Kidney epithelial cell (primary cell): ENCODE measurements at regions not wholly inside any gene's neighbourhood (a gene's known extent, or its start where the extent isn't known, plus 50 kb on each side); places are given as distances from the start of the nearest gene placed in this dataset.

Experiments
- DNase-seq: peaks from one replicate; pipeline ENCODE4 v3.0.0-alpha.2; 2010; ENCODE audit warnings: low read depth
- H3K27me3 ChIP-seq: 2 replicates; pipeline ENCODE4 v1.6.0; 2011; ENCODE audit warnings: low read length; ENCODE audit not compliant: control insufficient read depth, insufficient read depth
- H3K36me3 ChIP-seq: 2 replicates; pipeline ENCODE4 v1.5.1; 2011; ENCODE audit warnings: low read length; ENCODE audit not compliant: control insufficient read depth, insufficient read depth
- H3K4me3 ChIP-seq: 2 replicates; pipeline ENCODE4 v1.5.1; 2011; ENCODE audit warnings: low read depth, mild to moderate bottlenecking, control low read depth, low read length
- CTCF ChIP-seq: IDR thresholded peaks from 2 replicates; pipeline ENCODE4 v1.5.1; 2011; ENCODE audit warnings: mild to moderate bottlenecking, moderate library complexity, low read length, control low read depth, inconsistent platforms; ENCODE audit not compliant: insufficient read depth, poor library complexity, severe bottlenecking

- no peaks in the 10 kb centered on the region for H3K27me3 ChIP-seq
- no peaks in the 10 kb centered on the region for H3K36me3 ChIP-seq
- DNase-seq = no peak
- no peak overlapping the region for H3K4me3 ChIP-seq
- peak; percentile 75 for TF ChIP-seq CTCF
Measured at GRCh38 chr6:10465629-10466499, 51.0 kb upstream of the TFAP2A start.
